22Rv1 (cell line): ENCODE measurements at regions not wholly inside any gene's neighbourhood (a gene's known extent, or its start where the extent isn't known, plus 50 kb on each side); places are given as distances from the start of the nearest gene placed in this dataset.

Experiments
- H3K27ac ChIP-seq: fragments of 450-650 bp; 2 replicates; pipeline ENCODE4 v1.5.1; 2017
- CTCF ChIP-seq: fragments of 450-650 bp; IDR thresholded peaks from 2 replicates; pipeline ENCODE4 v1.5.1; 2017; ENCODE audit warnings: mild to moderate bottlenecking
- ZFX ChIP-seq: fragments of 450-650 bp; IDR thresholded peaks from 2 replicates; pipeline ENCODE4 v1.6.1; 2017; ENCODE audit warnings: antibody characterized with exemption, borderline replicate concordance

GRCh38 chr16:64153718-64154117 is 968.1 kb downstream of the CDH11 start:
- no peak overlapping the region for H3K27ac ChIP-seq
- TF ChIP-seq CTCF (no peak), ZFX (no peak)

GRCh38 chr16:64151990-64152767 is 969.7 kb downstream of the CDH11 start:
- no peak for TF ChIP-seq ZFX
- no peak for TF ChIP-seq CTCF
- no peak overlapping the region for H3K27ac ChIP-seq

- no peak overlapping the region for H3K27ac ChIP-seq
- no peak for TF ChIP-seq ZFX
- TF ChIP-seq CTCF = no peak
Measured at GRCh38 chr16:64150193-64150592, 971.7 kb downstream of the CDH11 start.

- TF ChIP-seq ZFX = no peak
- TF ChIP-seq CTCF = no peak
Measured at GRCh38 chr16:64149756-64150155, 972.1 kb downstream of the CDH11 start.

GRCh38 chr16:64148356-64148755 is 973.5 kb downstream of the CDH11 start:
- no peak overlapping the region for H3K27ac ChIP-seq
- TF ChIP-seq ZFX (no peak), CTCF (no peak)

More at GRCh38 chr16:64149756-64150155, 972.1 kb downstream of the CDH11 start:
- H3K27ac ChIP-seq = no peak overlapping the region

- H3K27ac ChIP-seq = no peak overlapping the region
- TF ChIP-seq ZFX (no peak), CTCF (no peak)
Measured at GRCh38 chr16:64147941-64148340, 973.9 kb downstream of the CDH11 start.

GRCh38 chr16:64144617-64145016 is 977.2 kb downstream of the CDH11 start:
- TF ChIP-seq ZFX = no peak
- TF ChIP-seq CTCF = no peak
- H3K27ac ChIP-seq = no peak overlapping the region
